Thymus (tissue), 11 donors: ENCODE measurements at regions not wholly inside any gene's neighbourhood (a gene's known extent, or its start where the extent isn't known, plus 50 kb on each side); places are given as distances from the start of the nearest gene placed in this dataset.
"Not testable (repeated sequence)": the region's sequence is repeated elsewhere in the genome, so short reads cannot be mapped to it uniquely, and the experiment has no call there.

Source experiments
- DNase-seq, 9 donors: peaks; one replicate each; pipeline ENCODE4 v3.0.0-alpha.2; 2013; ENCODE audit warnings: low spot score in 9 of 9, low read depth in 6 of 9, missing footprints in 1 of 9
- H3K27ac ChIP-seq, 2 donors: one replicate each; pipeline ENCODE4 v1.5.1; 2013; ENCODE audit warnings: control low read depth in 1 of 2, low read depth in 1 of 2, low read length in 1 of 2, mild to moderate bottlenecking in 1 of 2, moderate library complexity in 1 of 2
- H3K27me3 ChIP-seq, 2 donors: one replicate each; pipeline ENCODE4 v1.5.1; 2013; ENCODE audit warnings: low read length in 1 of 2; ENCODE audit not compliant: control insufficient read depth in 2 of 2, insufficient read depth in 1 of 2
- H3K36me3 ChIP-seq, 2 donors: one replicate each; pipeline ENCODE4 v1.5.1; 2013; ENCODE audit warnings: low read length in 1 of 2, mild to moderate bottlenecking in 1 of 2, moderate library complexity in 1 of 2; ENCODE audit not compliant: control insufficient read depth in 2 of 2, insufficient read depth in 2 of 2
- H3K4me1 ChIP-seq, 2 donors: one replicate each; pipeline ENCODE4 v1.5.1; 2013; ENCODE audit warnings: low read length in 2 of 2; ENCODE audit not compliant: control insufficient read depth in 2 of 2, insufficient read depth in 2 of 2
- H3K4me3 ChIP-seq, 2 donors: one replicate each; pipeline ENCODE4 v1.5.1; 2013; ENCODE audit warnings: low read length in 2 of 2, control low read depth in 1 of 2, mild to moderate bottlenecking in 1 of 2
- H3K9me3 ChIP-seq, 2 donors: one replicate each; pipeline ENCODE4 v1.5.1; 2013; ENCODE audit warnings: low read length in 1 of 2, mild to moderate bottlenecking in 1 of 2; ENCODE audit not compliant: control insufficient read depth in 2 of 2, insufficient read depth in 1 of 2
- WGBS: extraction: QIAGEN DNeasy Blood & Tissue Kit; methylation state at CpG from one replicate; pipeline ENCODE4 v1.1.7; 2013; 5-methylcytosine and 5-hydroxymethylcytosine counted together
- donor health status: healthy.

DNA sequence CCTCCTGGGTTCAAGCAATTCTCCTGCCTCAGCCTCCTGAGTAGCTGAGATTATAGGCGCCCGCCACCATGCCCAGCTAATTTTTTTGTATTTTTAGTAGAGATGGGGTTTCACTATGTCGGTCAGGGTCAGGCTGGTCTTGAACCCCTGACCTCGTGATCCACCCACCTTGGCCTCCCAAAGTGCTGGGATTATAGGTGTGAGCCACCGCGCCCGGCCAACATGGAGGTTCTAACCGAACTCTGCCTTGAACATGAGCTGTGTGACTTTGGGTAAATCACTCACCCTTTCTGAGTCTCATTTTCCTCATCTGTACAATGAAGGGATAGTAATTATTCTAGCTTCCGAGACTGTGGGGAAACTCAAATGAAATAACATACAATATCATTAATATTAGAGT, 133.5 kb upstream of the RFLNA start:
- H3K27ac ChIP-seq, H3K4me3 ChIP-seq, H3K27me3 ChIP-seq, H3K36me3 ChIP-seq, DNase-seq, H3K9me3 ChIP-seq, H3K4me1 ChIP-seq: not testable (repeated sequence)
- 93% methylated on average over 9 of the region's 9 CpGs for WGBS

- H3K4me3 ChIP-seq = no peak overlapping the region
- DNase-seq = no peak
- no peaks in the 10 kb centered on the region for H3K36me3 ChIP-seq
- no peaks in the 10 kb centered on the region for H3K27me3 ChIP-seq
- H3K4me1 ChIP-seq = no peaks in the 10 kb centered on the region
- WGBS = 95% methylated on average over 6 of the region's 6 CpGs
- H3K9me3 ChIP-seq = peaks cover 0 to 14% of the 10 kb centered on the region in 2 donors
- no peak overlapping the region for H3K27ac ChIP-seq
Observed at GRCh38 chr12:124162151-124163110, 132.5 kb upstream of the RFLNA start.

GRCh38 chr12:124165695-124166094, 129.2 kb upstream of the RFLNA start:
- peaks cover 0 to 18% of the 10 kb centered on the region in 2 donors for H3K9me3 ChIP-seq
- H3K36me3 ChIP-seq = no peaks in the 10 kb centered on the region
- no peak overlapping the region for H3K4me3 ChIP-seq
- DNase-seq = no peak
- 87% methylated on average over 2 of the region's 2 CpGs for WGBS
- H3K27ac ChIP-seq = no peak overlapping the region
- no peaks in the 10 kb centered on the region for H3K4me1 ChIP-seq
- H3K27me3 ChIP-seq = no peaks in the 10 kb centered on the region

- H3K27ac ChIP-seq = no peak overlapping the region
- H3K9me3 ChIP-seq = peaks cover 0 to 18% of the 10 kb centered on the region in 2 donors
- H3K36me3 ChIP-seq = no peaks in the 10 kb centered on the region
- H3K4me1 ChIP-seq = no peaks in the 10 kb centered on the region
- no peak overlapping the region for H3K4me3 ChIP-seq
- no peaks in the 10 kb centered on the region for H3K27me3 ChIP-seq
- WGBS = 95% methylated on average over 21 of the region's 21 CpGs
- DNase-seq = no peak
Observed at GRCh38 chr12:124167141-124167540, 127.8 kb upstream of the RFLNA start.

GRCh38 chr12:124168016-124168786, 126.7 kb upstream of the RFLNA start:
- no peak for DNase-seq
- H3K9me3 ChIP-seq = peaks cover 0 to 15% of the 10 kb centered on the region in 2 donors
- H3K4me1 ChIP-seq = no peaks in the 10 kb centered on the region
- no peaks in the 10 kb centered on the region for H3K36me3 ChIP-seq
- no peak overlapping the region for H3K27ac ChIP-seq
- no peak overlapping the region for H3K4me3 ChIP-seq
- 89% methylated on average over 8 of the region's 8 CpGs for WGBS
- no peaks in the 10 kb centered on the region for H3K27me3 ChIP-seq

- Histone ChIP-seq H3K9me3 (peaks cover 0 to 9% of the 10 kb centered on the region in 2 donors), H3K36me3 (no peaks in the 10 kb centered on the region), H3K27me3 (no peaks in the 10 kb centered on the region), H3K4me1 (no peaks in the 10 kb centered on the region), H3K4me3 (no peak overlapping the region), H3K27ac (no peak overlapping the region)
- no peak for DNase-seq
- 96% methylated on average over 4 of the region's 4 CpGs for WGBS
Observed at GRCh38 chr12:124169577-124170284, 125.2 kb upstream of the RFLNA start.

- no peak overlapping the region for H3K27ac ChIP-seq
- H3K4me1 ChIP-seq = no peaks in the 10 kb centered on the region
- H3K36me3 ChIP-seq = no peaks in the 10 kb centered on the region
- no peaks in the 10 kb centered on the region for H3K27me3 ChIP-seq
- H3K4me3 ChIP-seq = no peak overlapping the region
- H3K9me3 ChIP-seq = peaks cover 0 to 9% of the 10 kb centered on the region in 2 donors
- DNase-seq = no peak
- WGBS = 91% methylated on average over 5 of the region's 5 CpGs
Observed at GRCh38 chr12:124170760-124171159, 124.1 kb upstream of the RFLNA start.

DNA sequence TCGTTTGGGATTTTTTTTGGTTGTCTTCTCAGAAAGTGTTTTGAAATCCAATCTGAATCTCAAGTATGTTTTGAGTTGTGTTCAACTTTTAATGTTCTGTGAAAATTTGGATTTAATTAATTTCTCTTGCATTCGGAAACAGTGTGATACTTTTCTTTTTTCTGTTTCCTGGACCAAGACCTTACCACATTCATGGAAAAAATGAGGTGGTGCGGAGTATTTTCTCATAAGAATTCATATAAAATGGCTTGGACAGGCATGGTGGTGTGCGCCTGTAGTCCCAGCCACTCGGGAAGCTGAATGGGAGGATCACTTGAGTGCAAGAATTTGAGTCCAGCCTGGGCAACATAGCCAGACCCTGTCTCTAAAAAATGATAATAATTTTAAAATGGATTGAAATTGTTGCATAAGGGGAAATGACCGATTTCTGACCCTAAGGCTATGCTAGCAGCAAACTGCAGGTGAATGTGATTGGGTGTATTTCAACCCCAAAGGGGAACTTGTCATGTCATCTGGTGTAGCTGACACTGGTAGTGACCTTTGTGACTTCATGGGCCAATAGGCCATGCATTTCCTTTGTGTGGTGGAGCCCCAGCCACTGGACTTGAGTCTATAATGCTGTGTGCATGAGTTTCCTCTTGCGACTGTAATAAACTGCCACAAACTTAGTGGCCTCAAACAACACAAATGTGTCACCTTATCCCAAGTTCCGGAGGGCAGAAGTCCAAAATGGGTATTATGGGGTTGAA, 123.5 kb upstream of the RFLNA start:
- no peak overlapping the region for H3K27ac ChIP-seq
- no peaks in the 10 kb centered on the region for H3K4me1 ChIP-seq
- H3K9me3 ChIP-seq = peaks cover 0 to 9% of the 10 kb centered on the region in 2 donors
- DNase-seq = no peak
- no peaks in the 10 kb centered on the region for H3K36me3 ChIP-seq
- no peaks in the 10 kb centered on the region for H3K27me3 ChIP-seq
- 95% methylated on average over 8 of the region's 8 CpGs for WGBS
- H3K4me3 ChIP-seq = no peak overlapping the region
